ENCODE measurements at regions not wholly inside any gene's neighbourhood (a gene's known extent, or its start where the extent isn't known, plus 50 kb on each side); places are given as distances from the start of the nearest gene placed in this dataset.

DNA sequence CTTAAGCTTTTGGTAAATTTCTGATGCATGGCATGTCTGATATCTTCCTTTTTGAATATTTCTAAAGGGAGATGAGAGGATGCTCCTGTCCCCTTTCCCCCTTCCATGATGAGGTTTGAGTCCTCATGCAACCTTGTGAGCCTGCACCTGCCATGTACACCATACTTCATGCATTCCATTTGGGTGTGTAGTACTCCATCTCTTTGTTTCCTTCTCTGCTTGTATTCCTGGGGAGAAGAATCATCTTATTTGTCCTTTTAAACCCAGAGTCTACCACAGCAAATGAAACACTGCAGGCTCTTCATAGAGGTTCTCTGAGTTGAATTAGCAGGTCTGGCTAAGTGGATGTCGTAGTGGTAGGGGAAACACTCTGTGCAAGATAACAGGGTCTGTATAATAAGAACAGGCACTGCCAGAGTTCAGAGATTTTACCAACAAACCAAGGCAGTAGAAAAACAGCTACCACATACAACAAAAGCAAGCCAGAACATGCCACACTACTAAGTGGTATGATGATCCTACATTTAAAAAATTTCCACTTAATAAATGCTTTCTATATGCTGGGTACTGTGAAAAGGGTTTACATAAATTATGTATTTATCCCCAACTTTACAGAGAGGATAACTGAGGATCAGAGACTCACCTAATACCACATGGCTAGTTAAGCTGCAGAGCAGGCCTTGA is 439.8 kb upstream of the GRIA1 start:
- TF ChIP-seq YY1 (IDR thresholded peaks at IDR 0.05; ENCODE audit: low read depth) (no peak), CREB1 (IDR thresholded peaks at IDR 0.05; ENCODE audit: low read depth) (no peak), RAD21 (IDR thresholded peaks at IDR 0.05; ENCODE audit: low read depth) (no peak), CEBPB (IDR thresholded peaks at IDR 0.05) (no peak), EP300 (IDR thresholded peaks at IDR 0.05; ENCODE audit: borderline replicate concordance) (no peak), TAF1 (IDR thresholded peaks at IDR 0.05; ENCODE audit: low read depth) (no peak), NFIC (IDR thresholded peaks at IDR 0.05) (no peak), TCF12 (IDR thresholded peaks at IDR 0.05; ENCODE audit: low read depth) (no peak)
- TF ChIP-seq, protein P1, sequence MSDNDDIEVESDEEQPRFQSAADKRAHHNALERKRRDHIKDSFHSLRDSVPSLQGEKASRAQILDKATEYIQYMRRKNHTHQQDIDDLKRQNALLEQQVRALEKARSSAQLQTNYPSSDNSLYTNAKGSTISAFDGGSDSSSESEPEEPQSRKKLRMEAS (IDR thresholded peaks at IDR 0.05) = no peak
- TF ChIP-seq, protein P2, sequence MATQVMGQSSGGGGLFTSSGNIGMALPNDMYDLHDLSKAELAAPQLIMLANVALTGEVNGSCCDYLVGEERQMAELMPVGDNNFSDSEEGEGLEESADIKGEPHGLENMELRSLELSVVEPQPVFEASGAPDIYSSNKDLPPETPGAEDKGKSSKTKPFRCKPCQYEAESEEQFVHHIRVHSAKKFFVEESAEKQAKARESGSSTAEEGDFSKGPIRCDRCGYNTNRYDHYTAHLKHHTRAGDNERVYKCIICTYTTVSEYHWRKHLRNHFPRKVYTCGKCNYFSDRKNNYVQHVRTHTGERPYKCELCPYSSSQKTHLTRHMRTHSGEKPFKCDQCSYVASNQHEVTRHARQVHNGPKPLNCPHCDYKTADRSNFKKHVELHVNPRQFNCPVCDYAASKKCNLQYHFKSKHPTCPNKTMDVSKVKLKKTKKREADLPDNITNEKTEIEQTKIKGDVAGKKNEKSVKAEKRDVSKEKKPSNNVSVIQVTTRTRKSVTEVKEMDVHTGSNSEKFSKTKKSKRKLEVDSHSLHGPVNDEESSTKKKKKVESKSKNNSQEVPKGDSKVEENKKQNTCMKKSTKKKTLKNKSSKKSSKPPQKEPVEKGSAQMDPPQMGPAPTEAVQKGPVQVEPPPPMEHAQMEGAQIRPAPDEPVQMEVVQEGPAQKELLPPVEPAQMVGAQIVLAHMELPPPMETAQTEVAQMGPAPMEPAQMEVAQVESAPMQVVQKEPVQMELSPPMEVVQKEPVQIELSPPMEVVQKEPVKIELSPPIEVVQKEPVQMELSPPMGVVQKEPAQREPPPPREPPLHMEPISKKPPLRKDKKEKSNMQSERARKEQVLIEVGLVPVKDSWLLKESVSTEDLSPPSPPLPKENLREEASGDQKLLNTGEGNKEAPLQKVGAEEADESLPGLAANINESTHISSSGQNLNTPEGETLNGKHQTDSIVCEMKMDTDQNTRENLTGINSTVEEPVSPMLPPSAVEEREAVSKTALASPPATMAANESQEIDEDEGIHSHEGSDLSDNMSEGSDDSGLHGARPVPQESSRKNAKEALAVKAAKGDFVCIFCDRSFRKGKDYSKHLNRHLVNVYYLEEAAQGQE (IDR thresholded peaks at IDR 0.05; ENCODE audit: low read depth) = no peak

All from Ishikawa (cell line).